ENCODE measurements at regions not wholly inside any gene's neighbourhood (a gene's known extent, or its start where the extent isn't known, plus 50 kb on each side); places are given as distances from the start of the nearest gene placed in this dataset.

DNA sequence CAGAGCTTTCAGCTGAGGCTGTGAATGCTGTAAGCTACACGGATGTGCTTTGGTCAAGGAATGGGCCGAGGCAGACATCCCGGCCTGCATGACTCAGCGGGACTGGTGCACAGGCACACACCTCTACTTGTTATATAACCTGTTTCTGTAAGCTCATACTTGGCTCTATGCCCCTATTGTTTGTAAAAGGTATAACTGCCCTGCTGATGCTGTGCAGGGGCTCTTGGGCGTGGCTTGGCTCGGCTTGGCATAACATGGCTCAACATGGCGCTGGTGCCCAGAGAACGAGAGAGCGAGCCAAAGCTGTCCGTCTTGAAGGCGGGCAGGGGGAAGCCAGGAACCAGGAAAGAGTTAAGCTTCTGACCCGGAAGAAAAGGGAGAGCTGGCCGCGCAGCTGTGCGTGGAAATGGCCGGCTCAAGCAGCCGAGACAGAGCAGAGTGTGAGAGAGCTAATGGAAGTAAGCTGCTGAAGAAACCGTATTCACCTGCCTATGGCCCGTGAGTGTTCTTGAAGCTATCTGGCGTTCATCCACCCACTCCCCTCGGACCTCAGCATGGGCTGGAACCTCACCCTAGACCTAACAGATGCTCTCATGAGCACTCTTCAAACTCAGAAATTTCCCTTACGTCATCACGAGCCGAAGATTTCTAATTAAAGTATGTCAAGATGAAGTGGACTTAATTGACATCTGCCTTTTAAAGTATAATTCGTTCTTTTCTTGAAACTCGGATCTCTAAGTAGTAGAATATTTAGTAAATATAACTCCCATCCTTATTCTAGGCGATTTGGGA lies 286.3 kb upstream of the AGA start:
- no peaks in the 10 kb centered on the region for H3K36me3 ChIP-seq
- H3K27me3 ChIP-seq (replicated peaks in 1 of 7), result no peaks in the 10 kb centered on the region
- 67 to 75% (median 73%) methylated on average over 27 of the region's 27 CpGs for WGBS, 5 donors
- no peak for DNase-seq
- intact Hi-C loops (cut with DNase I; ENCODE audit: low total_unique reads), result no loop called here
- no peak overlapping the region for H3K4me3 ChIP-seq
- TF ChIP-seq CTCF (IDR thresholded peaks at IDR 0.05 in 8 of 11, conservative IDR thresholded peaks at IDR 0.05 in 3 of 11) (no peak), POLR2AphosphoS5 (IDR thresholded peaks at IDR 0.05) (no peak), POLR2A (IDR thresholded peaks at IDR 0.05) (no peak)
- H3K27ac ChIP-seq, result no peak overlapping the region
- peaks cover 0 to 16% (median 0%) of the 10 kb centered on the region in 8 donors for H3K9me3 ChIP-seq
- H3K4me1 ChIP-seq, result no peaks in the 10 kb centered on the region

GRCh38 chr4:177729681-177730080 lies 287.4 kb upstream of the AGA start:
- WGBS, 5 donors, result 51 to 63% (median 54%) methylated on average over 3 of the region's 3 CpGs
- no peaks in the 10 kb centered on the region for H3K36me3 ChIP-seq
- no peak for TF ChIP-seq CTCF (IDR thresholded peaks at IDR 0.05 in 8 of 11, conservative IDR thresholded peaks at IDR 0.05 in 3 of 11)
- no peak for TF ChIP-seq POLR2AphosphoS5 (IDR thresholded peaks at IDR 0.05)
- TF ChIP-seq POLR2A (IDR thresholded peaks at IDR 0.05), result no peak
- H3K27me3 ChIP-seq (replicated peaks in 1 of 7), result no peaks in the 10 kb centered on the region
- no peak overlapping the region for H3K27ac ChIP-seq
- peaks cover 0 to 14% (median 0%) of the 10 kb centered on the region in 8 donors for H3K9me3 ChIP-seq
- no peaks in the 10 kb centered on the region for H3K4me1 ChIP-seq
- DNase-seq, result no peak
- H3K4me3 ChIP-seq, result no peak overlapping the region
- intact Hi-C loops (cut with DNase I; ENCODE audit: low total_unique reads), result no loop called here

DNA sequence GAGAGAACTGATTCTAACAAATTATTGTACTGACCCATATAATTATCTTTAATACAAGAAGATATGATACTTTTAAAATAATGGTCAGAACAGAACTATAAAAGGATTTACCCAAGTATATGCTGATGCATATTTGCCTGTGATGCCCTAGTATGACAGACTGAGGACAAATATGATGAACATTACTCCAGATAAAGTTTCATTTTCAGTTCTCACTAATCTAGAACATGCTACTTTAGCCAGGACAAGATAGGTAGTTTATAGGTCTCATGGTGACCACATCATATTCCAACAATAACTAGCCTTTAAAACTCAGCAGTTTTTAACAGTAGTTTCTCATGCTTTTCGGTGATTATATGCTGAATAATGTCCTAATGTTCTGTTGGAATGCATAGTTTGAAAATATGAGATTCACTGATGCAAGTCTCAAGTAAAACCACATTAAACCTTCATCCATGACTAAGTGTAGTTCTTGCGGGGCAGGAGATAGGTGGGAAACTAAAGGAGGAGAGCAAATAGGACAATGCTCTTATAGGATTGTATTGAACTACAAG lies 295.2 kb upstream of the AGA start:
- Histone ChIP-seq H3K27me3 (replicated peaks in 1 of 7) (no peaks in the 10 kb centered on the region), H3K9me3 (no peaks in the 10 kb centered on the region), H3K36me3 (no peaks in the 10 kb centered on the region), H3K27ac (no peak overlapping the region), H3K4me3 (no peak overlapping the region), H3K4me1 (no peaks in the 10 kb centered on the region)
- TF ChIP-seq CTCF (IDR thresholded peaks at IDR 0.05 in 8 of 11, conservative IDR thresholded peaks at IDR 0.05 in 3 of 11), result no peak
- TF ChIP-seq POLR2AphosphoS5 (IDR thresholded peaks at IDR 0.05), result no peak
- no peak for TF ChIP-seq POLR2A (IDR thresholded peaks at IDR 0.05)
- WGBS, 5 donors, result 78 to 90% (median 79%) methylated on average over 2 of the region's 2 CpGs
- no peak for DNase-seq
- intact Hi-C loops (cut with DNase I; ENCODE audit: low total_unique reads), result no loop called here

GRCh38 chr4:177740563-177740962 lies 298.3 kb upstream of the AGA start:
- WGBS, 5 donors, result 74 to 90% (median 82%) methylated on average over 1 of the region's 1 CpG
- Histone ChIP-seq H3K27ac (no peak overlapping the region), H3K27me3 (replicated peaks in 1 of 7) (no peaks in the 10 kb centered on the region), H3K4me1 (no peaks in the 10 kb centered on the region), H3K36me3 (no peaks in the 10 kb centered on the region), H3K9me3 (no peaks in the 10 kb centered on the region), H3K4me3 (no peak overlapping the region)
- no peak for DNase-seq
- TF ChIP-seq POLR2A (IDR thresholded peaks at IDR 0.05), result no peak
- TF ChIP-seq POLR2AphosphoS5 (IDR thresholded peaks at IDR 0.05), result no peak
- TF ChIP-seq CTCF (IDR thresholded peaks at IDR 0.05 in 8 of 11, conservative IDR thresholded peaks at IDR 0.05 in 3 of 11), result no peak
- intact Hi-C loops (cut with DNase I; ENCODE audit: low total_unique reads), result no loop called here
